Embryonic facial prominence (tissue), 1 donor: ENCODE measurements at regions not wholly inside any gene's neighbourhood (a gene's known extent, or its start where the extent isn't known, plus 50 kb on each side); places are given as distances from the start of the nearest gene placed in this dataset.
"Not testable (repeated sequence)": the region's sequence is repeated elsewhere in the genome, so short reads cannot be mapped to it uniquely, and the experiment has no call there.

Experiments used
- DNase-seq: peaks from one replicate; pipeline ENCODE4 v3.0.0-alpha.2; 2016; ENCODE audit errors: extremely low spot score

GRCh38 chr15:54841701-54842305, 354.9 kb downstream of the RSL24D1 start:
- DNase-seq, result no peak

- no peak for DNase-seq
These were observed 355.9 kb downstream of the RSL24D1 start for GRCh38 chr15:54840621-54841398.

- no peak for DNase-seq
These were observed 357.4 kb downstream of the RSL24D1 start for GRCh38 chr15:54839379-54839778.

DNA sequence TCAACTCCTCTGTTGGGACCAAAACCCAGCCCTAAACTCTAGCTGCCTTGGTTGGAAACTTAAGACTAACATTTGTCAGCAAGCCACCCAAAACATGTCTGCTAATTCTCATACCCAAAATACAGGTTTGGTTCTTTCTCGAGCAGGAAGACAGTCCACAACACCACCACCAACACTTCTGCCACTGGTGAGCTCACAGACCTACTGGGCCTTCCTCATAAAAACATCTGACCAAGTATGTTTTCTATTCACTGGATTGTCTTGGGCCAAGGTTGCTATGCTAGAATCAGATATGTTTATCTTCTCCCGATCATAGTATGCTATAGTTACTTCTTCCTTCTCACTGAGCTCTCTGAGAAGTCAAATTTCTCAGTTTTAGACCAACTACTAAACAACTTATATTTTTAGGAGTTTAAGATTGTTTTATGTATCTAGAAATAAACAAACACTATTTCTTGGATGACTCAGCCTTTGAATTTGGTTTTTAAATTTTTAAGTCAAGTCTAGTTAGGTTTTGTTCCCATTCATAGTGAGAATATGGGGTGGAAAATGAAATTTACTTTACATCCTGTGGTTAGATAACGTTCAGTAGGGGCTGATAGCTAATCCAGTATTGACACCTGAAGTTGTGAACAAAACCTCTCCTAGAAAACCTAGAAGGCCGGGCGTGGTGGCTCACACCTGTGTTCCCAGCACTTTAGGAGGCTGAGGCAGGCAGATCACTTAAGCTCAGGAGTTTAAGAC, 360.5 kb downstream of the RSL24D1 start:
- no peak for DNase-seq

GRCh38 chr15:54829821-54830220, 366.9 kb downstream of the RSL24D1 start:
- DNase-seq, result no peak

DNA sequence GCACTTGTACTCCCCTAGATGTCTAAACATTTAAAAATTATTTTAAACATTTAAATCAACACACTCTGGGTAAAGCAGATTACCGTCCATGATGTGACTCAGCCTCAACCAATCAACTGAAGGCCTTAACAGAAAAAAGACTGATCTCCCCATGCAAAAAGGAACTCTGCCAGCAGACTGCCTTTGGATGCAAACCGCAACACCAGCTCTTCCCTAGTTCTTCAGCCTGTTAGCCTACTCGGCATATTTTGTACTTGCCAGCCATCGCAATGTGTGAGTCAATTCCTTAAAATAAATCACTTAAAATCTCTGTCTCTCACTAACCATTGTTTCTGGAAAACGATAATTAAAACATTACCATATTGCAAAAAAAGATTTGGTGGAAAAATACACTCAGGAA, 375.9 kb downstream of the RSL24D1 start:
- DNase-seq, result no peak

- no peak for DNase-seq
These were observed 376.6 kb downstream of the RSL24D1 start for GRCh38 chr15:54820098-54820497.

- no peak for DNase-seq
These were observed 380.3 kb downstream of the RSL24D1 start for GRCh38 chr15:54816401-54816800.

- DNase-seq, result no peak
These were observed 381.2 kb downstream of the RSL24D1 start for GRCh38 chr15:54815556-54815955.

DNA sequence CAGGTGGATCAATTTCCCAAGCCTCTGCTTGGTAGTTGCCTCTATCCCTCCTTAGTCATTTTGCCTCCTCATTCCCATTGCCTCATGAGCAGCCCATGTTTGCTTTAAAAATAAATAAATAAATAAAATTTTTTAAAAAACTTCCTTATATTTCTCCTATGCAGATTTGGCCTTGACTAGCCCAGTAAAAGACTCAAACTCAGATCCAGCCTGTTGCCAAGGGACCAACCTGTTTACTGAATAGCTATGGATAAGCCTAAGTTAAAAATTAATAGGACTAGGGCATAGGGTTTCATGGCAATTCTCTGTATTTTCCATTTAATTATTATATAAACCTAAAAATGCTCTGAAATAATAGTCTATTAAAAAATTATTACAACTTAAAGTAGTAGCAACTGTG, 384.4 kb downstream of the RSL24D1 start:
- no peak for DNase-seq

DNA sequence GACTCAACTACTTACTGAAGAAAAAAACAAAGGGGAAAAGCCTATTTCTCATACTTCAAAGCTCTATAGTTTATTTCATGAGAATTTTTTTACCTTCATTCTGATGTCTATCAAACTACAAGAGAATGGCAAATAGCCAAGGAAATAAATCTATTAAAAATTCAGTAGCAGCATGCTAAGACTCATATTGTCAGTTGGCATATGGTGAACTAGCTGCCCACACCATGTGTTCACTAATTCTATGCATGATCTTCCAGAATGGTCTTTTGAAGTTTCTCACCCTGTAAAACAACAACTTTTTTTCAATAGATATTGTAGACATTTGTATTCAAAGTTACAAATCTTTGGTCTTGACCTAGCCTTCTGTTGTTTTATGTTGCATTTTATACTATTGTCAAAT, 386.2 kb downstream of the RSL24D1 start:
- no peak for DNase-seq

DNA sequence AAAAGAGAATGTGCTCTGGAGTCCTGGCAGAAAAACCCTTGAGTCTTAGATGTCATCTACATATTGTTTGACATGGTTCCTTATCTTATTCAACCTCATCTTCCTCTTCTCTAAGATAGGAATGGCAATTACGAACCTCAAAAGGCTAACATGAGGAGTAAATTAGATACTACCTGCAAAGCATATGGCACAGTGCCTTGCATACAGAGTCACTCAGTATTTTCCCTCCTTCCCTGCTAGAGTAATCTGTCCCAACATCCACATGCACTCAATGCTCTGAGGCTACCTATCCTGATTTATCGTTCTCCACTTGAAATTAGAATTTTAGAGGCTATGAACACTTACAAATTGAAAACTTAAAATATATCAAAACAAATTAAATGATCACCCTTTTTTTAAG, 386.7 kb downstream of the RSL24D1 start:
- no peak for DNase-seq

- DNase-seq, result no peak
These were observed 388.4 kb downstream of the RSL24D1 start for GRCh38 chr15:54808321-54808720.

GRCh38 chr15:54803987-54804386, 392.8 kb downstream of the RSL24D1 start:
- no peak for DNase-seq

- no peak for DNase-seq
These were observed 393.5 kb downstream of the RSL24D1 start for GRCh38 chr15:54803134-54803808.

GRCh38 chr15:54792526-54792925, 404.2 kb downstream of the RSL24D1 start:
- DNase-seq, result no peak

DNA sequence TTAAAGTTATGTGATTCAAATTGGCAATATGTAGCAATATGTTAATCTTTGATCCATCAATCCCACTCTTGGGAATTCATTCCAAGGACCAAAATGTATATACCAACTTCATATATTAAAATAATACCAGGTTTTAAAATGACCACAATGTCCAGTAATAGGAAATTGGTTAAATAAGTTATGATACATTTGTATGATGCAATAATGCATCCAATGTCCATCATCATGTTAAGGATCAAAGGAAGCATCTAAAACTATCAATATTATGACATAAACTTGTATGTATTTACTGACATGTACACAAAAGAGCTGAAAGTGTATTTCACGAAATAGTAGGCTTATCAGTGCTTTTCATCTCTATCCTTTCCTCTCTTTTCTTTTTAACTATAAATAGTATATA, 406.0 kb downstream of the RSL24D1 start:
- no peak for DNase-seq

- no peak for DNase-seq
These were observed 407.4 kb downstream of the RSL24D1 start for GRCh38 chr15:54789376-54789775.

GRCh38 chr15:54781220-54781619, 415.5 kb downstream of the RSL24D1 start:
- DNase-seq, result not testable (repeated sequence)

GRCh38 chr15:54779271-54779670, 417.5 kb downstream of the RSL24D1 start:
- no peak for DNase-seq

DNA sequence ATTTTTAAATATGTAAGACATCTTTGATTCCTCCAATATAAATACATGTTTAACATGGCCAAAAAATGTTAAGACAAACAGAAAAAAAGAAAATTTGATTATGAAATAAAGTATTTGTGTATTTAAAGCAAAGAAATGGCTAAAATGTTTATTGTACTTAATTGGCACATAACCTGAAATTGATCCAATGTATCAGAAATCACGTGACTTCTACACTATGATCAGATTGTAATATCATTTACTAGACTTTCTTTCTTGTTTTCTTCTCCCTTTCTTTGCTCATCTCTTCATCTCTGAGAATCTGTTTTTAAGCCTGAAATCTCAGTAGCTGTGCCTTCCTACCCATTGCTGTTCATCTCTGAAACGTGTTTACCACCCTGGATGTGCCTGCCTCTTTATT, 420.3 kb downstream of the RSL24D1 start:
- DNase-seq, result no peak

DNA sequence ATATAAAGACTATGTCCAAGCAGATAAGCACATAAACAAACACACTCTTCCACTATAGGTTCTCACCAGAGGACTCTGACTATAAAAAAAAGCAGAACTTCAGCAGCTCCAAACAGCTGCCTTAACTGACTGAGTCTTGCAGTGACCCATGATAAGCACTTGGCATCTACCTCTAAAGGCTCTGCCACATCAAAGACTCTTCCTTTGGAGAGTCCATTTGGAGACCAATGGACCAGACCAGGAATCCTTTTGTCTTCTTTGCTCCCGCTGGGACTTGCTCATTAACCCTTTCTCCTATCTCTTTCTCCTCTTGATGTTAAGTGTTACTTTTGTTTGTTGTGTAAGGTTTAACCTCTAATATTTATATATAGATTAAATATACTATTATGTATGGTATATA, 424.1 kb downstream of the RSL24D1 start:
- DNase-seq, result no peak
